B cell (primary cell): ENCODE measurements at regions not wholly inside any gene's neighbourhood (a gene's known extent, or its start where the extent isn't known, plus 50 kb on each side); places are given as distances from the start of the nearest gene placed in this dataset.

Source experiments
- ATAC-seq: fragments of 200-7000 bp; cut with Tn5 transposase; one replicate; pipeline ENCODE4 v1.10.0; 2021; ENCODE audit warnings: low read depth, mild to moderate bottlenecking, moderate number of reproducible peaks, moderate library complexity
- CTCF ChIA-PET: fragments of 350-600 bp; sonication (Branson Sonifier 250); formaldehyde crosslinking; loops from one replicate; lab custom pipeline; 2021; ENCODE audit warnings: antibody characterized with exemption, inconsistent platforms; lab: Charles Lee
- POLR2A ChIA-PET: fragments of 350-600 bp; sonication (Branson Sonifier 250); formaldehyde crosslinking; loops from one replicate; lab custom pipeline; 2021; ENCODE audit warnings: antibody characterized with exemption; lab: Charles Lee
- DNase-seq: peaks from one replicate; pipeline ENCODE4 v3.0.0; 2013
- H2AFZ ChIP-seq: 2 replicates; pipeline ENCODE4 v1.6.1; 2012; ENCODE audit warnings: mild to moderate bottlenecking, low read depth, low read length; ENCODE audit not compliant: insufficient read depth, poor library complexity, severe bottlenecking
- H3K27ac ChIP-seq, 2 donors: 1 replicate in 1 of 2; 2 replicates in 1 of 2; pipeline ENCODE4 v1.5.1; 2012 to 2013; ENCODE audit warnings: low read length in 2 of 2, mild to moderate bottlenecking in 2 of 2, moderate library complexity in 1 of 2
- H3K27me3 ChIP-seq, 4 experiments: fragments of 200-600 bp in 1 of 4; sonication (generic) in 1 of 4; replicated peaks in 1 of 4; 1 replicate in 2 of 4; 2 replicates in 2 of 4; pipeline versions ENCODE4 v1.6.1 to v1.7.0; 2013 to 2016; ENCODE audit warnings: low read length in 3 of 4, mild to moderate bottlenecking in 2 of 4, mixed read lengths in 1 of 4, moderate library complexity in 1 of 4; ENCODE audit not compliant: insufficient read depth in 4 of 4, control insufficient read depth in 3 of 4; ENCODE audit errors: control extremely low read depth in 1 of 4
- H3K36me3 ChIP-seq, 2 experiments: replicated peaks in 1 of 2; 1 replicate in 1 of 2; 2 replicates in 1 of 2; pipeline versions ENCODE4 v1.6.1 to v1.7.1; 2013; ENCODE audit warnings: low read length in 1 of 2; ENCODE audit not compliant: insufficient read depth in 2 of 2, control insufficient read depth in 1 of 2; ENCODE audit errors: control extremely low read depth in 1 of 2, extremely low read depth in 1 of 2
- H3K4me1 ChIP-seq, 2 donors: fragments of 200-600 bp in 1 of 2; sonication (generic) in 1 of 2; 1 replicate in 1 of 2; 2 replicates in 1 of 2; pipeline versions ENCODE4 v1.5.1 to v1.6.1; 2013 to 2017; ENCODE audit warnings: low read length in 2 of 2; ENCODE audit not compliant: control insufficient read depth in 2 of 2, insufficient read depth in 2 of 2
- H3K4me2 ChIP-seq: replicated peaks from 2 replicates; pipeline ENCODE3; 2012; ENCODE audit warnings: mild to moderate bottlenecking, low read depth, low read length; ENCODE audit not compliant: poor library complexity, severe bottlenecking
- H3K4me3 ChIP-seq, 5 experiments: fragments of 200-600 bp in 1 of 5; sonication (generic) in 1 of 5; 1 replicate in 3 of 5; 2 replicates in 2 of 5; pipeline versions ENCODE4 v1.5.1 to v1.7.0; 2011 to 2016; ENCODE audit warnings: low read length in 4 of 5, mild to moderate bottlenecking in 4 of 5, low read depth in 2 of 5, control low read depth in 1 of 5, moderate library complexity in 1 of 5; ENCODE audit not compliant: insufficient read depth in 1 of 5; ENCODE audit errors: control extremely low read depth in 1 of 5, extremely low read depth in 1 of 5
- H3K79me2 ChIP-seq: fragments of 200-600 bp; sonication (generic); one replicate; pipeline ENCODE4 v1.6.0; 2016; ENCODE audit warnings: low read length; ENCODE audit not compliant: control insufficient read depth, insufficient read depth
- H3K9ac ChIP-seq: fragments of 200-600 bp; sonication (generic); 2 replicates; pipeline ENCODE4 v1.6.1; 2017; ENCODE audit warnings: mild to moderate bottlenecking, low read length, moderate library complexity
- H3K9me3 ChIP-seq, 3 donors: one replicate each; pipeline versions ENCODE4 v1.6.1 to v1.7.1; 2013; ENCODE audit warnings: low read length in 2 of 3; ENCODE audit not compliant: control insufficient read depth in 2 of 3, insufficient read depth in 1 of 3; ENCODE audit errors: control extremely low read depth in 1 of 3
- H4K20me1 ChIP-seq: 2 replicates; pipeline ENCODE4 v1.6.0; 2012; ENCODE audit warnings: mild to moderate bottlenecking, low read length; ENCODE audit not compliant: insufficient read depth, control insufficient read depth, poor library complexity, severe bottlenecking
- H3K27ac Mint-ChIP-seq: one replicate; pipeline ENCODE4 v1.8.0; 2021; ENCODE audit warnings: mixed read lengths
- H3K27me3 Mint-ChIP-seq: one replicate; pipeline ENCODE4 v1.8.0; 2021; ENCODE audit warnings: mixed read lengths
- H3K4me1 Mint-ChIP-seq: one replicate; pipeline ENCODE4 v1.8.0; 2021; ENCODE audit warnings: mixed read lengths
- H3K4me3 Mint-ChIP-seq: one replicate; pipeline ENCODE4 v1.8.0; 2021; ENCODE audit warnings: mixed read lengths
- H3K9me3 Mint-ChIP-seq: one replicate; pipeline ENCODE4 v1.8.0; 2022; ENCODE audit warnings: mixed read lengths; ENCODE audit not compliant: insufficient read depth
- CTCF ChIP-seq: fragments of 200-600 bp; IDR thresholded peaks from one replicate; pipeline ENCODE4 v1.8.0; 2022; ENCODE audit warnings: antibody characterized with exemption, mild to moderate bottlenecking
- EZH2 ChIP-seq: IDR thresholded peaks from 2 replicates; pipeline ENCODE4 v1.6.1; 2012; ENCODE audit warnings: borderline replicate concordance, low read depth, mild to moderate bottlenecking, moderate library complexity, low read length; ENCODE audit not compliant: insufficient read depth, poor library complexity, severe bottlenecking
- WGBS: methylation state at CpG from one replicate; pipeline ENCODE4 v1.1.5; 2013; ENCODE audit warnings: missing lambda C conversion rate; ENCODE audit not compliant: insufficient coverage; 5-methylcytosine and 5-hydroxymethylcytosine counted together
- intact Hi-C: fragments of 100-400 bp; cut with micrococcal nuclease; formaldehyde crosslinking; loops from one replicate; pipeline ENCODE4 v1.10.0; 2022

GRCh38 chr4:63777601-63778000 is 631.6 kb downstream of the TECRL start:
- Histone ChIP-seq H3K79me2 (no peaks in the 10 kb centered on the region), H3K36me3 (no peaks in the 10 kb centered on the region), H3K9ac (no peak overlapping the region), H3K4me2 (no peak overlapping the region), H4K20me1 (no peaks in the 10 kb centered on the region), H3K27me3 (no peaks in the 10 kb centered on the region), H3K4me1 (no peaks in the 10 kb centered on the region), H3K27ac (no peak overlapping the region), H2AFZ (no peak overlapping the region), H3K9me3 (no peaks in the 10 kb centered on the region), H3K4me3 (no peak overlapping the region)
- no peak overlapping the region for H3K27ac Mint-ChIP-seq
- ChIA-PET CTCF (no interaction called here), POLR2A (no interaction called here)
- WGBS = no CpG with 5 or more reads among the region's 3 CpGs
- intact Hi-C loops = no loop called here
- TF ChIP-seq EZH2 (no peak), CTCF (no peak)
- peaks cover 4% of the 10 kb centered on the region for H3K9me3 Mint-ChIP-seq
- no peaks in the 10 kb centered on the region for H3K4me1 Mint-ChIP-seq
- H3K4me3 Mint-ChIP-seq = no peak overlapping the region
- ATAC-seq (no peak), DNase-seq (no peak)
- H3K27me3 Mint-ChIP-seq = no peaks in the 10 kb centered on the region

GRCh38 chr4:63764400-63764799 is 644.9 kb downstream of the TECRL start:
- no peaks in the 10 kb centered on the region for H3K4me1 Mint-ChIP-seq
- no peaks in the 10 kb centered on the region for H3K9me3 Mint-ChIP-seq

More at GRCh38 chr4:63764400-63764799, 644.9 kb downstream of the TECRL start:
- H3K4me3 Mint-ChIP-seq = no peak overlapping the region
- Histone ChIP-seq H3K9ac (no peak overlapping the region), H3K4me3 (no peak overlapping the region), H4K20me1 (no peaks in the 10 kb centered on the region), H3K4me2 (no peak overlapping the region), H3K9me3 (peaks cover 0 to 2% (median 0%) of the 10 kb centered on the region in 3 donors), H2AFZ (no peak overlapping the region), H3K4me1 (no peaks in the 10 kb centered on the region), H3K36me3 (no peaks in the 10 kb centered on the region), H3K79me2 (no peaks in the 10 kb centered on the region), H3K27ac (no peak overlapping the region), H3K27me3 (no peaks in the 10 kb centered on the region)
- no peaks in the 10 kb centered on the region for H3K27me3 Mint-ChIP-seq
- intact Hi-C loops = no loop called here
- no CpG with 5 or more reads among the region's 4 CpGs for WGBS
- H3K27ac Mint-ChIP-seq = no peak overlapping the region
- TF ChIP-seq CTCF (no peak), EZH2 (no peak)
- ATAC-seq = no peak
- DNase-seq = no peak
- POLR2A ChIA-PET = no interaction called here
- CTCF ChIA-PET = no interaction called here
